Ammon's horn (tissue), 1 donor: ENCODE measurements at regions not wholly inside any gene's neighbourhood (a gene's known extent, or its start where the extent isn't known, plus 50 kb on each side); places are given as distances from the start of the nearest gene placed in this dataset.
"Not testable (repeated sequence)": the region's sequence is repeated elsewhere in the genome, so short reads cannot be mapped to it uniquely, and the experiment has no call there.

Experiments
- DNase-seq: peaks from one replicate; pipeline ENCODE4 v3.0.0-alpha.2; 2016; ENCODE audit warnings: low spot score

GRCh38 chr1:8169364-8170058 is 143.4 kb upstream of the ERRFI1 start:
- DNase-seq, result peak; percentile 79

GRCh38 chr1:8167936-8168335 is 141.8 kb upstream of the ERRFI1 start:
- no peak for DNase-seq

DNA sequence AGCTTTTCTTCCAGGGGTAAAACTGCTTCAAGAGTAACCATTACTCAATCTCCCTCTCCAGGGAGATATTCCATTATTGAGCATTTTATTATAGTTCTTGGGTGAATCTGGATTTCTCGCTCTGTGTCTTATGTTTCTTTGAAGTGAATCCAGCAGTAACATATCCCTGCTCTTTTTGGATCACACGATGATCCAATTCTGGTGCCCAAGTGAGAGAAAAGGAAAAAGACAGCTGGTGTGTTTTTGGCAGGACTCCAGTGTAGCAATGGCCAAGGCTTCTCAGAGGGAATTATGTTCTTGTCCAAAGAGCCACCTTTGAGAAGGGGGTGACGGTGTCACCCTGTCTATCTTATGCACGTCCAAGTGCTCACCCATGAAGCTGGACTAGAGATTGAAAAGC is 140.3 kb upstream of the ERRFI1 start:
- DNase-seq, result peak; percentile 11

DNA sequence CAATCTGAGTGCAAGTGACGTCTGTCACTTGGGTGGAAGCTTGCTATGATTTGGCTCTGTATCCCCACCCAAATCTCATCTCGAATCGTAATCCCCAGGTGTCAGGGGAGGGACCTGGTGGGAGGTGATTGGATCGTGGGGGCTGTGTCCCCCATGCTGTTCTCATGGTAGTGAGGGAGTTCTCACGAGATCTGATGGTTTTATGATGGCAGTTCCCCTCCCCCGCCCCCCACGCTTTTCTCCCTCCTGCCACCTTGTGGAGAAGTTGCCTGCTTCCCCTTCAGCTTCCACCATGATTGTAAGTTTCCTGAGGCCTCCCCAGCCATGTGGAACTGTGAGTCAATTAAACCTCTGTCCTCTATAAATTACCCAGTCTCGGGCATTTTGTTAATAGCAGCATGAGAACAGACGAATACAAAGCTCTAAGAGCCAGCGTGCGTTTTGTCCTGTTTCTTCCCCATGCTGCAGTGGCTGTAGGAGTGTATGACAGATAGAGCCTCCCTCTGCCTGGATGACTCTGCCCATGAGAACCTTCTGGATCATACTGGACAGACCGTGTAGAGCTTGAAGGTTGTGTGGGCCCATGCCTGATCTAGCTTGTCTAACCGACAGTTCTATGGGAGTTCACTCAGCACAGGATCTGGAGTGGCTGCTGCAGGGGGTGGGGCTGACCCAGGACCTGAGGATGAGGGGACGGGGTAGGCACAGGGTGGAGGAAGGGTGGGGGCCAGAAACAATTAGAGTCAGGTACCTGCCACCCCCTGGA is 139.7 kb upstream of the ERRFI1 start:
- no peak for DNase-seq

- DNase-seq, result no peak
Measured at GRCh38 chr1:8164670-8165069, 138.6 kb upstream of the ERRFI1 start.

DNA sequence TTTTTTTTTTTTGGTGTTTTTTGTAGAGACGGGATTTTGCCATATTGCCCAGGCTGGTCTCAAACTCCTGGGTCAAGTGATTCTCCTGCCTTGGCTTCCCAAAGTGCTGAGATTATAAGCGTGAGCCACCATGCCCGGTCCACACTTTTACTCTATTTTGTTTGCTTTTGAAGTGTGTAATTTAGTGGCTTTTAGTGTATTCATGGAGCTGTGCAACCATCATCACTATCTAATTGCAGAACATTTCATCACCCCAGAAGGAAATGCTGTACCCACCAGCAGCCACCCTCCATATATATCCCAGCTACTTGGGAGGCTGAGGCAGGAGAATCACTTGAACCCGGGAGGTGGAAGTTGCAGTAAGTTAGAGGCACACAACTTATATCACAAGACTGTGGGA is 136.9 kb upstream of the ERRFI1 start:
- no peak for DNase-seq

- DNase-seq, result no peak
Measured at GRCh38 chr1:8162168-8162567, 136.1 kb upstream of the ERRFI1 start.

- no peak for DNase-seq
Measured at GRCh38 chr1:8161546-8162105, 135.5 kb upstream of the ERRFI1 start.

DNA sequence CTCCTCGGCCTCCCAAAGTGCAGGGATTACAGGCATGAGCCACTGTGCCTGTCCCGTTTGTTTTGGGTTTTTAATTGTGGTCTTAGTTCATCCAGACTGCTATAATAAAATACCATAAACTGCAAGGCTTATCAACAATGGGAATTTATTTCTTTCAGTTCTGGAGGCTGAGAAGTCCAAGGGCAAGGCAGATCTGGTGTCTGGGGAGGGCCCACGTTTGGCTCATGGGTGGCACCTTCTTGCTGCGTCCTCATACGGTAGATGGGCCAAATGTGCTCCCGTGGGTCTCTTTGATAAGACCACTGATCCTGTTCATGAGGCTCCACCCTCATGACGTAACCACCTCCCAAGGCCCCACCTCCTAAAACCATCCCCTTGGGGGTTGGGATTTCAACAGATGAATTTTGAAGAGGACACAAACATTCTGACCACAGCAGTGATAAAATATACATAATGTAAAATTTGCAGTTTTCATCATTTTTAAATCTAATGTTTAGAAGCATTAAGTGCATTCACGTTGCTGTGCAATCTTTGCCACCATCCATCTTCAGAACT is 133.4 kb upstream of the ERRFI1 start:
- DNase-seq, result no peak

DNA sequence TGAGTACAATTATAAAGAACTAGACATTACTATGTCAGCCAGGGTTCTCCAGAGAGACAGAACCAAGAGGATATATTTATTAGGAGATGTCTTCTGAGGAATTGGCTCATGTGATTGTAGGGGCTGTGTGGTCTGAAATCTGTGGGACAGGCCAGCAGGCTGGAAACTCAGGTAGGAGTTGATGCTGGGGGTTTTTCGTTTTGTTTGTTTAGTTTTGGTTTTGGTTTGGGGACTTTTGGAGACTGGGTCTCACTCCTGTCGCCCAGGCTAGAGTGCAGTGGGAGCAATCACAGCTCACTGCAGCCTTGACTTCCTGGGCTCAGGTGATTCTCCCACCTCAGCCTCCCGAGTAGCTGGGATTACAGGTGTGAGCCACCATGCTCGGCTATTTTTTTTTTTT is 132.9 kb upstream of the ERRFI1 start:
- no peak for DNase-seq

DNA sequence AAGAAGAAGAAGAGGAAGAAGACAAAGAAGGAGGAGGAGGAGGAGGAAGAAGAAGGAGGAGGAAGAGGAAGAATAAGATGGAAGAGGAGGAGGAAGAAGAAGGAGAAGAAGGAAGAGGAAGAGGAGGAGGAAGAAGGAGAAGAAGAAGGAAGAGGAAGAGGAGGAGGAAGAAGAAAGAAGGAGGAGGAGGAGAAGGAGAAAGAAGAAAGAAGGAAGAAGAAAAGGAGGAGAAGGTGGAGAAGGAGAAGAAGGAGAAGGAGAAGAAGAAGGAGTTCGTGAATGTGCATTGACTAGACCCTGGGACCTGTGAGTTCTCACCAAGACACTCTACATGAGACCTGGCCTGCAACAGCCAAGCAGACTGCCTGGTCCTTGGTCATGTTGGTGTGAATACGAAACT is 131.7 kb upstream of the ERRFI1 start:
- no peak for DNase-seq

- no peak for DNase-seq
Measured at GRCh38 chr1:8155528-8156186, 129.5 kb upstream of the ERRFI1 start.

GRCh38 chr1:8154621-8155052 is 128.5 kb upstream of the ERRFI1 start:
- no peak for DNase-seq

GRCh38 chr1:8153961-8154360 is 127.9 kb upstream of the ERRFI1 start:
- no peak for DNase-seq

GRCh38 chr1:8152731-8153702 is 126.9 kb upstream of the ERRFI1 start:
- DNase-seq, result no peak

- no peak for DNase-seq
Measured at GRCh38 chr1:8151647-8152046, 125.5 kb upstream of the ERRFI1 start.

DNA sequence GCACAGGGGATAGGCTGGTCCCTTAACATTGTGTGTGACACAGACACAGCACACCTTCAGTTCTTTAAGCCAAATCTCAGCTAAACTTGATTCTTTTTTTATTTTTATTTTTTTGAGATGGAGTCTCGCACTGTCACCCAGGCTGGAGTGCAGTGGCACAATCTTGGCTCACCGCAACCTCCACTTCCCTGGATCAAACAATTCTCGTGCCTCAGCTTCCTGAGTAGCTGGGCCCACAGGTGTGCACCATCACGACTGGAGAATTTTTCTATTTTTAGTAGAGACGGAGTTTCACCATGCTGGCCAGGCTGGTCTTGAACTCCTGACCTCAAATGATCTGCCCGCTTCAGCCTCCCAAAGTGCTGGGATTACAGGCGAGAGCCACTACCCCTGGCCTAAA is 123.6 kb upstream of the ERRFI1 start:
- DNase-seq, result not testable (repeated sequence)

GRCh38 chr1:8147956-8148355 is 121.8 kb upstream of the ERRFI1 start:
- DNase-seq, result no peak

GRCh38 chr1:8146257-8146855 is 120.2 kb upstream of the ERRFI1 start:
- no peak for DNase-seq

GRCh38 chr1:8145545-8146202 is 119.6 kb upstream of the ERRFI1 start:
- DNase-seq, result no peak
